ENCODE measurements at regions not wholly inside any gene's neighbourhood (a gene's known extent, or its start where the extent isn't known, plus 50 kb on each side); places are given as distances from the start of the nearest gene placed in this dataset.

GRCh38 chr14:59038746-59039145, 149.7 kb upstream of the DAAM1 start:
- Histone ChIP-seq H2BK5ac (ENCODE audit: insufficient read length, low read length) (no peak overlapping the region), H2AK5ac (ENCODE audit: insufficient read length, low read length) (no peak overlapping the region), H3K56ac (ENCODE audit: insufficient read length, low read depth, low read length) (no peak overlapping the region), H3K9ac (ENCODE audit: extremely low read depth, insufficient read length, low read length) (no peak overlapping the region), H2BK120ac (ENCODE audit: low read depth, low read length, poor library complexity, severe bottlenecking) (no peak overlapping the region), H3K79me1 (ENCODE audit: insufficient read depth, low read depth, low read length, poor library complexity, severe bottlenecking) (no peaks in the 10 kb centered on the region), H3K14ac (ENCODE audit: insufficient read depth, low read length) (no peak overlapping the region), H3K23me2 (ENCODE audit: insufficient read length, low read depth, low read length, poor library complexity, severe bottlenecking) (no peaks in the 10 kb centered on the region), H2BK20ac (ENCODE audit: low read depth, low read length, poor library complexity, severe bottlenecking) (no peak overlapping the region), H3T11ph (ENCODE audit: low read length) (no peak overlapping the region), H3K27me3 (ENCODE audit: insufficient read depth, low read length) (no peaks in the 10 kb centered on the region), H2AFZ (ENCODE audit: low read length) (no peak overlapping the region), H4K8ac (replicated peaks; ENCODE audit: insufficient read length, low read depth, low read length) (no peak overlapping the region), H3K4ac (ENCODE audit: low read depth, low read length) (no peak overlapping the region), H3K27ac (ENCODE audit: insufficient read length, low read depth, low read length) (no peak overlapping the region), H3K23ac (ENCODE audit: insufficient read length, low read depth, low read length) (no peak overlapping the region), H2BK15ac (ENCODE audit: low read depth, low read length) (no peak overlapping the region), H3K9me3 (ENCODE audit: control insufficient read depth, low read depth, low read length) (no peaks in the 10 kb centered on the region), H2BK12ac (ENCODE audit: insufficient read length, low read depth, low read length) (no peak overlapping the region), H3K4me1 (ENCODE audit: insufficient read depth, low read length) (no peaks in the 10 kb centered on the region), H4K20me1 (ENCODE audit: control insufficient read depth, insufficient read depth, insufficient read length) (no peaks in the 10 kb centered on the region), H3K79me2 (ENCODE audit: insufficient read depth, low read length) (no peaks in the 10 kb centered on the region), H3K18ac (ENCODE audit: insufficient read length, low read depth, low read length) (no peak overlapping the region), H4K91ac (ENCODE audit: insufficient read length, low read depth, low read length) (no peak overlapping the region), H4K5ac (ENCODE audit: insufficient read length, low read depth, low read length) (no peak overlapping the region), H3K4me2 (ENCODE audit: insufficient read depth, insufficient read length, low read length) (no peak overlapping the region)
- peaks cover 3% of the 10 kb centered on the region in 2 experiments; a peak in 3 of 5 replicates for H3K9me3 Mint-ChIP-seq
- no peaks in the 10 kb centered on the region; a peak in 1 of 7 replicates for H3K36me3 Mint-ChIP-seq (ENCODE audit: insufficient read depth in 1 of 3, low read depth in 3 of 3)
- no peak overlapping the region for H3K27ac Mint-ChIP-seq
- no peaks in the 10 kb centered on the region for H3K4me1 Mint-ChIP-seq
- H3K4me3 Mint-ChIP-seq, result no peak overlapping the region
- H3K27me3 Mint-ChIP-seq (ENCODE audit: low read depth), result no peaks in the 10 kb centered on the region
- no peak for DNase-seq
- TF ChIP-seq CTCF (conservative IDR thresholded peaks at IDR 0.05), result no peak
- WGBS (ENCODE audit: extremely low coverage, insufficient read length, low lambda C conversion rate), result no CpG with 5 or more reads among the region's 4 CpGs
